Transverse colon (tissue), 4 donors: ENCODE measurements at regions not wholly inside any gene's neighbourhood (a gene's known extent, or its start where the extent isn't known, plus 50 kb on each side); places are given as distances from the start of the nearest gene placed in this dataset.

Experiments used
- DNase-seq: peaks from one replicate; pipeline ENCODE4 v3.0.0-alpha.2; 2019
- H3K27ac ChIP-seq, 4 donors: fragments of 200-600 bp; sonication (generic); 2 replicates each; pipeline ENCODE4 v1.5.1; 2016 to 2018; ENCODE audit warnings: inconsistent platforms in 4 of 4
- H3K27me3 ChIP-seq: fragments of 200-600 bp; sonication (generic); 2 replicates; pipeline ENCODE4 v1.5.1; 2017; ENCODE audit warnings: inconsistent platforms
- H3K36me3 ChIP-seq, 4 donors: fragments of 200-600 bp; sonication (generic); 2 replicates each; pipeline ENCODE4 v1.5.1; 2017 to 2019; ENCODE audit warnings: inconsistent platforms in 4 of 4
- H3K4me1 ChIP-seq, 4 donors: fragments of 200-600 bp; sonication (generic); 2 replicates each; pipeline ENCODE4 v1.5.1; 2017 to 2020; ENCODE audit warnings: inconsistent platforms in 4 of 4
- H3K4me3 ChIP-seq, 4 donors: fragments of 200-600 bp; sonication (generic); 1 replicate in 1 of 4; 2 replicates in 3 of 4; pipeline versions ENCODE4 v1.5.1 to v1.6.1; 2017 to 2019; ENCODE audit warnings: inconsistent platforms in 4 of 4
- H3K9me3 ChIP-seq, 2 donors: fragments of 200-600 bp; sonication (generic); 2 replicates each; pipeline ENCODE4 v1.5.1; 2017 to 2019; ENCODE audit warnings: inconsistent platforms in 2 of 2
- EP300 ChIP-seq: sonication (generic); formaldehyde crosslinking; IDR thresholded peaks from one replicate; pipeline ENCODE4 v1.6.1; 2017; ENCODE audit warnings: antibody characterized with exemption, low read depth
- POLR2A ChIP-seq: fragments of 450-650 bp; IDR thresholded peaks from one replicate; pipeline ENCODE4 v1.6.1; 2016; ENCODE audit warnings: antibody characterized with exemption, mild to moderate bottlenecking, moderate library complexity
- POLR2AphosphoS5 ChIP-seq, 3 donors: sonication (generic); formaldehyde crosslinking; IDR thresholded peaks; one replicate each; pipeline ENCODE4 v1.6.1; 2016; ENCODE audit warnings: antibody characterized with exemption in 3 of 3
- WGBS, 2 donors: methylation state at CpG; one replicate each; pipeline ENCODE4 v1.1.5; 2018; ENCODE audit warnings: low coverage in 1 of 2; 5-methylcytosine and 5-hydroxymethylcytosine counted together
- in situ Hi-C, 4 donors: fragments of 200-750 bp; cut with MboI; loops; one replicate each; pipeline versions ENCODE4 v1.15.0 to v1.15.1; 2017; ENCODE audit warnings: low sequenced_read_pairs in 3 of 4, low pct_ligation_motif_present in 1 of 4, low pct_unique_long_range_greater_than_20kb in 1 of 4
- intact Hi-C: fragments of 100-400 bp; cut with DNase I; formaldehyde crosslinking; loops from one replicate; pipeline ENCODE4 v1.15.1; 2023; ENCODE audit warnings: low total_unique reads
- TF ChIP-seq, protein P1 (sequence below), 5 experiments: fragments of 200-600 bp in 3 of 5; fragments of 450-650 bp in 2 of 5; sonication (generic) in 3 of 5; IDR thresholded peaks; 1 replicate in 2 of 5; 2 replicates in 3 of 5; pipeline ENCODE4 v1.5.1; 2016 to 2017; ENCODE audit warnings: antibody characterized with exemption in 5 of 5, inconsistent platforms in 3 of 5, mild to moderate bottlenecking in 2 of 5, moderate library complexity in 1 of 5

DNA sequence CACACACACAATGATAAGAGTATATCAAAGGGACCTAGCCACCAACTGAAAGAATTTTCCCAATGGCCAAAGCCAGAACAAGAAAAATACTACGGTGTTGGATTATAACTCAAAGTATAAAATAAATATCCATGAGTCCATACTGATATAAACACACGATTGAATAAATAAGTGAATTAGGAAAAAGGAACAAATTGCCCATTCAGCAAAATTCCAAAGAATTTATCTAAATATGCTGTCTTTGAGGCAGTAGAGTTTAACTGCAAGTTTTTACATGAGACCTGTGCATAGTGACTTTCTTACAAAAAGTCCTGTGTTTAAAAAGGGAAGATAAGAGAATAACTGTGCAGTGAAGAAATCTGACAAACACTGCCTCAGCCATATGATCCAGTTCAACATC is 278.8 kb upstream of the PPARGC1A start:
- DNase-seq = no peak
- Histone ChIP-seq H3K27me3 (no peaks in the 10 kb centered on the region), H3K4me1 (no peaks in the 10 kb centered on the region), H3K36me3 (no peaks in the 10 kb centered on the region), H3K9me3 (no peaks in the 10 kb centered on the region), H3K4me3 (no peak overlapping the region), H3K27ac (no peak overlapping the region)
- TF ChIP-seq, protein P1, sequence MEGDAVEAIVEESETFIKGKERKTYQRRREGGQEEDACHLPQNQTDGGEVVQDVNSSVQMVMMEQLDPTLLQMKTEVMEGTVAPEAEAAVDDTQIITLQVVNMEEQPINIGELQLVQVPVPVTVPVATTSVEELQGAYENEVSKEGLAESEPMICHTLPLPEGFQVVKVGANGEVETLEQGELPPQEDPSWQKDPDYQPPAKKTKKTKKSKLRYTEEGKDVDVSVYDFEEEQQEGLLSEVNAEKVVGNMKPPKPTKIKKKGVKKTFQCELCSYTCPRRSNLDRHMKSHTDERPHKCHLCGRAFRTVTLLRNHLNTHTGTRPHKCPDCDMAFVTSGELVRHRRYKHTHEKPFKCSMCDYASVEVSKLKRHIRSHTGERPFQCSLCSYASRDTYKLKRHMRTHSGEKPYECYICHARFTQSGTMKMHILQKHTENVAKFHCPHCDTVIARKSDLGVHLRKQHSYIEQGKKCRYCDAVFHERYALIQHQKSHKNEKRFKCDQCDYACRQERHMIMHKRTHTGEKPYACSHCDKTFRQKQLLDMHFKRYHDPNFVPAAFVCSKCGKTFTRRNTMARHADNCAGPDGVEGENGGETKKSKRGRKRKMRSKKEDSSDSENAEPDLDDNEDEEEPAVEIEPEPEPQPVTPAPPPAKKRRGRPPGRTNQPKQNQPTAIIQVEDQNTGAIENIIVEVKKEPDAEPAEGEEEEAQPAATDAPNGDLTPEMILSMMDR (IDR thresholded peaks at IDR 0.05) = no peak
- TF ChIP-seq POLR2A = no peak
- TF ChIP-seq EP300 = no peak
- no peak for TF ChIP-seq POLR2AphosphoS5 (IDR thresholded peaks at IDR 0.05)
- 64 to 78% methylated on average over 2 of the region's 2 CpGs for WGBS, 2 donors
- in situ Hi-C loops (no loop called here), intact Hi-C loops (no loop called here)

DNA sequence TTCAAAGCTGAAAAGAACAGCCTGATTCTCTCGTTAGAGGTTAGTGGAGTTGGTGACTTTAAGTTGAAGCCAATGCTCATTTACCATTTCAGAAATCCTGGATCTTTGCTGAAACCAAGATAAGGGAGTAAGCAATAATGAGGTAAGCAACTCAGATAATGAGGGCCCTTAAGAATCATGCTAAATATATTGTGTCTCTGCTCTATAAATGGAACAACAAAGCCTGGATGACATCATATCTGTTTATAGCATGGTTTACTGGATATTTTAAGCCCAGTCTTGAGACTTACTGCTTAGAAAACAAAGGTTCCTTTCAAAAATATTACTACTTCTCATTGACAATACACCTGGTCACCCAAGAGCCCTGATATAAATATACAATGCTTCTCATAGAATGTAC is 276.7 kb upstream of the PPARGC1A start:
- Histone ChIP-seq H3K27me3 (no peaks in the 10 kb centered on the region), H3K4me1 (no peaks in the 10 kb centered on the region), H3K36me3 (no peaks in the 10 kb centered on the region), H3K4me3 (no peak overlapping the region), H3K9me3 (no peaks in the 10 kb centered on the region), H3K27ac (no peak overlapping the region)
- WGBS, 2 donors = 80 to 100% methylated on average over 1 of the region's 1 CpG
- intact Hi-C loops = no loop called here
- in situ Hi-C loops = no loop called here
- TF ChIP-seq, protein P1 (IDR thresholded peaks at IDR 0.05) = no peak
- TF ChIP-seq POLR2AphosphoS5 (IDR thresholded peaks at IDR 0.05) (no peak), EP300 (no peak), POLR2A (no peak)
- DNase-seq = no peak

DNA sequence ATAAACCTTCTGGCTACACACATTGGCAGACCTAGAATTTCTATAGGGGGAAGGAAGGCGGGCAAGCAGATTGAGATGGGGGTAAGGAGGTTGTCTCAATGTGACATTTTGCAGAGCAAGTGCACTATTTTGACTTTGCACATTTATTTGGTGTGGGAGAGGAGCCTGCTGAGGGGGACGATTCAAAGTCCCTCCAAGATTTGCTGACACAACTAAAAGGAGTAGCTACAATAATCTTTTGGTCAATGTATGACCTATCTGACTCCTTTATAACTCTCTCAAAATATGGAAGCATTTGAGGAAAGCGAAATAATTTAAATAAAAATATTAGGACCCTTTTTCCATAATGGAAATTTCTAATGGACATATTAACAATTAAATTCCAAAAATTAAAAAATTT is 274.9 kb upstream of the PPARGC1A start:
- Histone ChIP-seq H3K4me3 (no peak overlapping the region), H3K27ac (no peak overlapping the region), H3K27me3 (no peaks in the 10 kb centered on the region), H3K36me3 (no peaks in the 10 kb centered on the region), H3K9me3 (no peaks in the 10 kb centered on the region), H3K4me1 (no peaks in the 10 kb centered on the region)
- intact Hi-C loops = no loop called here
- DNase-seq = no peak
- in situ Hi-C loops = no loop called here
- TF ChIP-seq, protein P1 (IDR thresholded peaks at IDR 0.05) = no peak
- WGBS, 2 donors = 87 to 90% methylated on average over 2 to 3 of the region's 3 CpGs

DNA sequence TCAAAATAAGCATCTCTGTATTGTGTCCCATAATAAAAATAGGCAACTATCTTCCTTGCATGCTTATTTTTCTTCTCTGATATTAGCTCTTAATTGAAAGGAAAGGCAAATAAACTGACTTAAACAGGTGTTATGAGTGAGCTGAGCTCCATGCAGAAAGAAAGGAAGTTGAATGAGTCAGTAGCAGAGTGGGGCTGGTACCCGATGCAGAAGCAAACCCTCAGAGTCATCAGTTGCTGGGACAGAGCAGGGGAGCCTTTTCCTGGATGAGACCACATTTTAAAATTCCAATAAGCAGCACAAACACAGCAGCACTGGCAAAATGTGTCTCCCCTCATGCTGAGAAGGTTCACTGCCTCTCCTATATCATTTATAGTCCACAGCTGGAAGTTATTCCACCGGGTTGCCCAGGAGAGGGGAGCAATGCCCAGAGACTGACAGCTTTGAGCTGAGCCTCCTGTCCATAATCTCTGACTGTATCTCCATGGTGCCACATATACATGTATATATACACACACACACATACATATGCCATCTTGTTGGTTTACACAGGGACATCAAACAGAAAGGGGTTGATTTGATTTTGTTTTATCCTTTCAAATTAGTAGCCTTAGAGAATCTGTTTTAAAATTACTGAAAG is 274.3 kb upstream of the PPARGC1A start:
- Histone ChIP-seq H3K27me3 (no peaks in the 10 kb centered on the region), H3K4me1 (no peaks in the 10 kb centered on the region), H3K36me3 (no peaks in the 10 kb centered on the region), H3K4me3 (no peak overlapping the region), H3K27ac (no peak overlapping the region), H3K9me3 (no peaks in the 10 kb centered on the region)
- DNase-seq = no peak
- intact Hi-C loops = no loop called here
- TF ChIP-seq POLR2A (no peak), POLR2AphosphoS5 (IDR thresholded peaks at IDR 0.05) (no peak), EP300 (no peak)
- TF ChIP-seq, protein P1 (IDR thresholded peaks at IDR 0.05) = no peak
- in situ Hi-C loops = no loop called here
- WGBS, 2 donors = 28 to 49% methylated on average over 2 of the region's 2 CpGs
